ENCODE measurements at regions not wholly inside any gene's neighbourhood (a gene's known extent, or its start where the extent isn't known, plus 50 kb on each side); places are given as distances from the start of the nearest gene placed in this dataset.

DNA sequence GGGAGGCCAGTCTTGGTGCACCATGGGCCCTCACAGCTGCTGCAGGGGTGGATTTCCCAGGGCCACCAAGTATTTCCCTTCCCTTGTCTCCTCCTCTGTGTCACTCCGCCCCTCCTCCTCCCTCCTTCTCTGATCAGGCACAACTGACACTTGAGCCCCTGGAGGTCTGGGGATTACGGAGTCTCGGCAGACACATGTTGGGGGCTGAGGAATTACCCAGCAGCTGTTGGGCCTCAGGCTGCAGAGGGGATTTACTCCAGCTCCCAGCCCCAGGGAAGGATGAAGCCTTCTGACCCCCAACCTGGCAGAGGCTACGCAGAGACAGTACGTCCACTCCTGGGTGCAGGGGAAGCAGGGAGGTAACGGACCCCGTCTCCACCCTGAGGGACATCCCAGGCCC, 420.5 kb upstream of the SULF2 start:
- TF ChIP-seq BHLHE40 (IDR thresholded peaks at IDR 0.05; ENCODE audit: borderline replicate concordance) (no peak), ARNT (IDR thresholded peaks at IDR 0.05) (no peak), FOXA1 (IDR thresholded peaks at IDR 0.05) (no peak), SP1 (IDR thresholded peaks at IDR 0.05) (no peak), TARDBP (IDR thresholded peaks at IDR 0.05) (no peak), HDGF (IDR thresholded peaks at IDR 0.05; ENCODE audit: borderline replicate concordance) (no peak), FOXM1 (IDR thresholded peaks at IDR 0.05; ENCODE audit: borderline replicate concordance) (no peak), ELF4 (IDR thresholded peaks at IDR 0.05) (no peak), ZNF384 (IDR thresholded peaks at IDR 0.05) (no peak)

Data from HEK293T (cell line).